IMR-90 (cell line): ENCODE measurements at regions not wholly inside any gene's neighbourhood (a gene's known extent, or its start where the extent isn't known, plus 50 kb on each side); places are given as distances from the start of the nearest gene placed in this dataset.

Experiments used
- ATAC-seq: fragments of 200-7000 bp; cut with Tn5 transposase; 2 replicates; pipeline ENCODE4 v1.9.1; 2020; ENCODE audit warnings: low read depth, mild to moderate bottlenecking, moderate library complexity
- BruUV-seq: library from RNA; stranded (reverse); fragments of 400-500 nt; replicated peaks from 2 replicates; lab custom pipeline; 2021; lab: Mats Ljungman, UMichigan
- CTCF ChIA-PET: fragments of 300-600 bp; formaldehyde crosslinking; extraction: SDS; loops from one replicate; lab custom pipeline; 2021; ENCODE audit warnings: antibody characterized with exemption; lab: Yijun Ruan, JAX
- POLR2A ChIA-PET: fragments of 300-600 bp; sonication (Branson Sonifier 250); formaldehyde crosslinking; loops from one replicate; lab custom pipeline; 2022; ENCODE audit warnings: antibody characterized with exemption; ENCODE audit not compliant: unreplicated experiment; lab: Charles Lee
- DNase-seq: peaks from one replicate; pipeline ENCODE4 v3.0.0; 2013
- H2AFZ ChIP-seq: replicated peaks from 2 replicates; pipeline ENCODE3; 2013; ENCODE audit warnings: low read length, mild to moderate bottlenecking; ENCODE audit not compliant: poor library complexity
- H2AK5ac ChIP-seq: 2 replicates; pipeline ENCODE4 v1.6.1; 2013; ENCODE audit warnings: low read depth, low read length, inconsistent platforms
- H2AK9ac ChIP-seq: replicated peaks from 2 replicates; pipeline ENCODE3; 2013; ENCODE audit warnings: mild to moderate bottlenecking, low read depth, low read length, moderate library complexity; ENCODE audit not compliant: poor library complexity
- H2BK120ac ChIP-seq: 2 replicates; pipeline ENCODE4 v1.6.1; 2013; ENCODE audit warnings: low read depth, low read length, inconsistent platforms
- H2BK15ac ChIP-seq: 3 replicates; pipeline ENCODE4 v1.6.1; 2013; ENCODE audit warnings: low read depth, low read length, inconsistent platforms
- H2BK20ac ChIP-seq: 2 replicates; pipeline ENCODE4 v1.6.1; 2013; ENCODE audit warnings: low read depth, mild to moderate bottlenecking, inconsistent platforms, low read length, moderate library complexity
- H2BK5ac ChIP-seq: 2 replicates; pipeline ENCODE4 v1.6.1; 2013; ENCODE audit warnings: mild to moderate bottlenecking, low read depth, low read length, inconsistent platforms; ENCODE audit not compliant: poor library complexity, severe bottlenecking
- H3K14ac ChIP-seq: replicated peaks from 2 replicates; pipeline ENCODE4 v1.6.1; 2013; ENCODE audit warnings: low read depth, low read length, inconsistent platforms
- H3K18ac ChIP-seq: 2 replicates; pipeline ENCODE4 v1.6.1; 2013; ENCODE audit warnings: low read depth, low read length, control low read depth
- H3K23ac ChIP-seq: 2 replicates; pipeline ENCODE4 v1.6.1; 2013; ENCODE audit warnings: low read depth, low read length, inconsistent platforms
- H3K27ac ChIP-seq: 2 replicates; pipeline ENCODE4 v1.5.1; 2013; ENCODE audit warnings: mild to moderate bottlenecking, control low read depth, low read length; ENCODE audit not compliant: insufficient read depth
- H3K27me3 ChIP-seq: 2 replicates; pipeline ENCODE4 v1.6.1; 2013; ENCODE audit warnings: low read length; ENCODE audit not compliant: control insufficient read depth, insufficient read depth
- H3K36me3 ChIP-seq: 2 replicates; pipeline ENCODE4 v1.6.1; 2013; ENCODE audit warnings: low read length, mixed read lengths; ENCODE audit not compliant: control insufficient read depth, insufficient read depth
- H3K4ac ChIP-seq: 2 replicates; pipeline ENCODE4 v1.6.1; 2013; ENCODE audit warnings: low read depth, low read length, inconsistent platforms
- H3K4me1 ChIP-seq: 2 replicates; pipeline ENCODE4 v1.6.1; 2013; ENCODE audit warnings: low read length, mixed read lengths; ENCODE audit not compliant: control insufficient read depth, insufficient read depth
- H3K4me2 ChIP-seq: 2 replicates; pipeline ENCODE4 v1.6.1; 2013; ENCODE audit warnings: low read depth, mild to moderate bottlenecking, control low read depth, low read length, moderate library complexity
- H3K4me3 ChIP-seq: 2 replicates; pipeline ENCODE4 v1.5.1; 2013; ENCODE audit warnings: low read depth, mild to moderate bottlenecking, control low read depth, low read length, moderate library complexity; ENCODE audit not compliant: insufficient read depth
- H3K56ac ChIP-seq: 2 replicates; pipeline ENCODE4 v1.6.1; 2013; ENCODE audit warnings: low read length, inconsistent platforms; ENCODE audit not compliant: insufficient read depth; ENCODE audit errors: extremely low read depth
- H3K79me1 ChIP-seq, 2 experiments: 2 replicates each; pipeline ENCODE4 v1.6.1; 2013; ENCODE audit warnings: low read length in 2 of 2, inconsistent platforms in 1 of 2, low read depth in 1 of 2
- H3K9ac ChIP-seq: 2 replicates; pipeline ENCODE4 v1.6.1; 2013; ENCODE audit warnings: low read depth, low read length, control low read depth
- H3K9me1 ChIP-seq: 2 replicates; pipeline ENCODE4 v1.6.1; 2013; ENCODE audit warnings: low read length, inconsistent platforms; ENCODE audit not compliant: insufficient read depth
- H3K9me3 ChIP-seq: 2 replicates; pipeline ENCODE4 v1.6.1; 2013; ENCODE audit warnings: low read length; ENCODE audit not compliant: control insufficient read depth, insufficient read depth
- H4K20me1 ChIP-seq: 2 replicates; pipeline ENCODE4 v1.6.1; 2013; ENCODE audit warnings: low read length, inconsistent platforms; ENCODE audit not compliant: insufficient read depth
- H4K5ac ChIP-seq: 2 replicates; pipeline ENCODE4 v1.6.1; 2013; ENCODE audit warnings: mild to moderate bottlenecking, low read depth, low read length, control low read depth
- H4K8ac ChIP-seq, 2 experiments: 2 replicates each; pipeline ENCODE4 v1.6.1; 2013; ENCODE audit warnings: low read depth in 2 of 2, low read length in 2 of 2, control low read depth in 1 of 2, inconsistent platforms in 1 of 2
- H4K91ac ChIP-seq: 2 replicates; pipeline ENCODE4 v1.6.1; 2013; ENCODE audit warnings: low read depth, low read length, inconsistent platforms; ENCODE audit not compliant: insufficient read depth
- BHLHE40 ChIP-seq: fragments of 150-350 bp; IDR thresholded peaks from 2 replicates; pipeline ENCODE4 v1.6.1; 2016; ENCODE audit warnings: mild to moderate bottlenecking, low read depth, low read length
- CHD1 ChIP-seq: IDR thresholded peaks from 2 replicates; pipeline ENCODE4 v1.6.1; 2012; ENCODE audit warnings: low read depth, low read length, improper control_type of control experiment
- CTCF ChIP-seq: conservative IDR thresholded peaks from 2 replicates; pipeline ENCODE4 v1.5.1; 2012; ENCODE audit warnings: mild to moderate bottlenecking, low read depth, low read length, improper control_type of control experiment
- MAZ ChIP-seq: IDR thresholded peaks from 2 replicates; pipeline ENCODE4 v1.6.1; 2012; ENCODE audit warnings: low read depth, mild to moderate bottlenecking, low read length, improper control_type of control experiment, moderate library complexity, borderline replicate concordance
- RAD21 ChIP-seq: IDR thresholded peaks from 2 replicates; pipeline ENCODE4 v1.6.1; 2012; ENCODE audit warnings: low read length, improper control_type of control experiment
- SMC3 ChIP-seq: fragments of 150-350 bp; IDR thresholded peaks from 2 replicates; pipeline ENCODE4 v1.6.1; 2016; ENCODE audit warnings: low read depth, mild to moderate bottlenecking, antibody characterized with exemption, low read length, moderate library complexity
- WGBS, 2 experiments: methylation state at CpG; one replicate each; pipeline versions ENCODE4 v1.1.5 to v1.1.7; 2013; ENCODE audit warnings: missing lambda C conversion rate in 2 of 2; ENCODE audit not compliant: insufficient read length in 1 of 2; ENCODE audit errors: extremely low coverage in 2 of 2; 5-methylcytosine and 5-hydroxymethylcytosine counted together
- dilution Hi-C: fragments of 300-500 bp; cut with HindIII; formaldehyde crosslinking; loops from one replicate; pipeline ENCODE4 v1.14.3; 2018; ENCODE audit warnings: low sequenced_read_pairs; ENCODE audit not compliant: unreplicated experiment
- in situ Hi-C: fragments of 300-500 bp; cut with MboI; formaldehyde crosslinking; loops from 3 replicates; pipeline ENCODE4 v1.14.3; 2019; ENCODE audit warnings: low sequenced_read_pairs, inconsistent platforms, mixed read lengths
- intact Hi-C: fragments of 100-400 bp; cut with micrococcal nuclease; formaldehyde crosslinking; loops from 2 replicates; pipeline ENCODE4 v1.10.0; 2022

GRCh38 chr20:51864967-51865366 lies 62.6 kb upstream of the SALL4 start:
- Histone ChIP-seq H3K56ac (no peak overlapping the region), H2AFZ (no peak overlapping the region), H2BK15ac (no peak overlapping the region), H3K9me1 (no peaks in the 10 kb centered on the region), H3K4ac (no peak overlapping the region), H3K27me3 (peaks cover 21% of the 10 kb centered on the region), H3K9me3 (no peaks in the 10 kb centered on the region), H3K9ac (no peak overlapping the region), H2BK20ac (no peak overlapping the region), H3K18ac (no peak overlapping the region), H4K5ac (no peak overlapping the region), H3K79me1 (no peaks in the 10 kb centered on the region), H2BK120ac (no peak overlapping the region), H4K8ac (no peak overlapping the region), H3K4me3 (no peak overlapping the region), H3K4me2 (no peak overlapping the region), H2AK9ac (no peak overlapping the region), H2AK5ac (no peak overlapping the region), H3K14ac (no peak overlapping the region), H4K20me1 (no peaks in the 10 kb centered on the region), H3K27ac (no peak overlapping the region), H3K23ac (no peak overlapping the region), H4K91ac (no peak overlapping the region), H2BK5ac (no peak overlapping the region), H3K4me1 (no peaks in the 10 kb centered on the region), H3K36me3 (no peaks in the 10 kb centered on the region)
- DNase-seq = no peak
- intact Hi-C loops (no loop called here), dilution Hi-C loops (no loop called here), in situ Hi-C loops (no loop called here)
- BruUV-seq = no TSS peak
- WGBS, 2 experiments = 93% methylated on average over 3 of the region's 14 CpGs; no CpG with 5 or more reads in 1 of the 2 experiments
- TF ChIP-seq SMC3 (no peak), RAD21 (no peak), BHLHE40 (no peak), CTCF (no peak), CHD1 (no peak), MAZ (no peak)
- POLR2A ChIA-PET = no interaction called here
- CTCF ChIA-PET = no interaction called here
- no peak for ATAC-seq
